ENCODE measurements at regions not wholly inside any gene's neighbourhood (a gene's known extent, or its start where the extent isn't known, plus 50 kb on each side); places are given as distances from the start of the nearest gene placed in this dataset.

- TF ChIP-seq CTCF (IDR thresholded peaks at IDR 0.05) (no peak), POLR2A (IDR thresholded peaks at IDR 0.05) (no peak), POLR2AphosphoS5 (IDR thresholded peaks at IDR 0.05) (no peak)
Observed at GRCh38 chr13:104198801-104199200, 1132.6 kb upstream of the SLC10A2 start.
